Endothelial cell of umbilical vein (primary cell): ENCODE measurements at regions not wholly inside any gene's neighbourhood (a gene's known extent, or its start where the extent isn't known, plus 50 kb on each side); places are given as distances from the start of the nearest gene placed in this dataset.

ENCODE experiments used
- CTCF ChIP-seq, 2 donors: IDR thresholded peaks; 1 replicate in 1 of 2; 2 replicates in 1 of 2; pipeline ENCODE4 v1.5.1; 2011; ENCODE audit warnings: low read length in 2 of 2, mild to moderate bottlenecking in 2 of 2, moderate library complexity in 2 of 2, control low read depth in 1 of 2, inconsistent platforms in 1 of 2, low read depth in 1 of 2; ENCODE audit not compliant: insufficient read depth in 1 of 2; ENCODE audit errors: extremely low read depth in 1 of 2
- EZH2 ChIP-seq: IDR thresholded peaks from 2 replicates; pipeline ENCODE4 v1.6.1; 2012; ENCODE audit warnings: borderline replicate concordance, low read depth, mild to moderate bottlenecking, moderate library complexity, low read length, inconsistent platforms; ENCODE audit not compliant: severe bottlenecking
- FOS ChIP-seq: IDR thresholded peaks from 2 replicates; pipeline ENCODE4 v1.6.1; 2011; ENCODE audit warnings: mild to moderate bottlenecking, low read length, moderate library complexity, borderline replicate concordance; ENCODE audit not compliant: insufficient read depth
- MAX ChIP-seq: IDR thresholded peaks from 2 replicates; pipeline ENCODE4 v1.6.1; 2011; ENCODE audit not compliant: insufficient read depth, insufficient read length
- POLR2A ChIP-seq: IDR thresholded peaks from 2 replicates; pipeline ENCODE4 v1.6.1; 2012; ENCODE audit warnings: low read depth, mild to moderate bottlenecking, control low read depth, low read length
- POLR2AphosphoS5 ChIP-seq: IDR thresholded peaks from 2 replicates; pipeline ENCODE4 v1.6.1; 2012; ENCODE audit warnings: low read depth, mild to moderate bottlenecking, control low read depth, low read length, moderate library complexity; ENCODE audit not compliant: insufficient read depth

DNA sequence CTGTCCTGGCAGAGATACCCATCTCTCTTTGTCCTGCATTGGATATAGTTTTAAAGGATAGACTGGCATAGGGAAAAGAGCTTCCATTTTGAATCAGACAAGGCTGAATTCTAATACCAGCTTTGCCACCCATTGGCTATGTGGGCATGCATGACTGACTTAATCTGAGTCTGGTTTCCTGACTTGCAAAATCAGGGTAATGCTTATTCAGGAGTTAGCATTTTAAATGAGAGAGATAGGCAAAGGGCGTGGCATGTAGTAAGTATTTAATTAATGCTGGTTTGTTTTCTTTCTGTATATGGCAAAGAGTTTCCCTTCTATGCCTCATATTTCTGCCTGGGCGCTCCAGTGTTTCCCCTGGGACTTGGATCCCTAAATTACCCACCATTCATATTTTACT lies 492.9 kb downstream of the IGSF11 start:
- TF ChIP-seq FOS (no peak), CTCF (IDR thresholded peaks at IDR 0.05; ENCODE audit: extremely low read depth in 1 of 2, insufficient read depth in 1 of 2, low read depth in 1 of 2, low read length in 2 of 2) (no peak), EZH2 (no peak), MAX (no peak), POLR2AphosphoS5 (no peak), POLR2A (no peak)
